Loucy (cell line): ENCODE measurements at regions not wholly inside any gene's neighbourhood (a gene's known extent, or its start where the extent isn't known, plus 50 kb on each side); places are given as distances from the start of the nearest gene placed in this dataset.
A peak's percentile ranks its signal among the peaks of the same experiment; 100 is the strongest.

Experiments
- H2AFZ ChIP-seq: fragments of 200-600 bp; sonication (generic); 2 replicates; pipeline ENCODE4 v1.6.0; 2016; ENCODE audit warnings: antibody characterized with exemption, mild to moderate bottlenecking, low read length, moderate library complexity
- H3F3A ChIP-seq: fragments of 200-600 bp; 2 replicates; pipeline ENCODE4 v1.6.0; 2016; ENCODE audit warnings: antibody characterized with exemption, low read depth, mild to moderate bottlenecking
- H3K27me3 ChIP-seq: fragments of 200-600 bp; sonication (generic); 2 replicates; pipeline ENCODE4 v1.6.1; 2014; ENCODE audit warnings: low read length, mild to moderate bottlenecking; ENCODE audit not compliant: insufficient read depth, poor library complexity, severe bottlenecking
- H3K36me3 ChIP-seq: fragments of 200-600 bp; sonication (generic); 2 replicates; pipeline ENCODE4 v1.6.1; 2016; ENCODE audit warnings: low read length; ENCODE audit not compliant: insufficient read depth
- H3K4me1 ChIP-seq: fragments of 200-600 bp; sonication (generic); 2 replicates; pipeline ENCODE4 v1.5.1; 2014; ENCODE audit warnings: low read length, mild to moderate bottlenecking; ENCODE audit not compliant: insufficient read depth, poor library complexity, severe bottlenecking
- H3K4me2 ChIP-seq: fragments of 200-600 bp; sonication (generic); 2 replicates; pipeline ENCODE4 v1.6.0; 2014; ENCODE audit warnings: antibody characterized with exemption, low read length, low read depth, mild to moderate bottlenecking; ENCODE audit not compliant: poor library complexity, severe bottlenecking
- H3K4me3 ChIP-seq: fragments of 200-600 bp; sonication (generic); 2 replicates; pipeline ENCODE4 v1.5.1; 2014; ENCODE audit warnings: low read length, mild to moderate bottlenecking, mixed read lengths; ENCODE audit not compliant: poor library complexity, severe bottlenecking
- H3K79me2 ChIP-seq: fragments of 200-600 bp; sonication (generic); 2 replicates; pipeline ENCODE4 v1.6.1; 2014; ENCODE audit warnings: low read length; ENCODE audit not compliant: insufficient read depth
- H3K9ac ChIP-seq: fragments of 200-600 bp; sonication (generic); 2 replicates; pipeline ENCODE4 v1.6.0; 2014; ENCODE audit warnings: mild to moderate bottlenecking, low read depth, low read length, moderate library complexity; ENCODE audit not compliant: poor library complexity, severe bottlenecking
- H3K9me2 ChIP-seq: fragments of 200-600 bp; sonication (generic); replicated peaks from 2 replicates; pipeline ENCODE4 v1.6.1; 2016; ENCODE audit warnings: low read depth, low read length, mixed read lengths
- H3K9me3 ChIP-seq: fragments of 200-600 bp; sonication (generic); 2 replicates; pipeline ENCODE4 v1.6.1; 2014; ENCODE audit warnings: mild to moderate bottlenecking, antibody characterized with exemption, low read length, low read depth; ENCODE audit not compliant: insufficient read depth
- H4K20me1 ChIP-seq: fragments of 200-600 bp; sonication (generic); 2 replicates; pipeline ENCODE4 v1.6.0; 2014; ENCODE audit warnings: antibody characterized with exemption, low read length, mild to moderate bottlenecking; ENCODE audit not compliant: insufficient read depth, poor library complexity, severe bottlenecking
- EZH2phosphoT487 ChIP-seq: fragments of 200-600 bp; IDR thresholded peaks from 2 replicates; pipeline ENCODE4 v1.6.1; 2018; ENCODE audit warnings: antibody characterized with exemption, mild to moderate bottlenecking, moderate library complexity, borderline replicate concordance
- TF ChIP-seq, protein P1 (sequence below): fragments of 200-600 bp; sonication (generic); conservative IDR thresholded peaks from 2 replicates; pipeline ENCODE4 v1.5.1; 2014; ENCODE audit warnings: mild to moderate bottlenecking, antibody characterized with exemption, low read length

DNA sequence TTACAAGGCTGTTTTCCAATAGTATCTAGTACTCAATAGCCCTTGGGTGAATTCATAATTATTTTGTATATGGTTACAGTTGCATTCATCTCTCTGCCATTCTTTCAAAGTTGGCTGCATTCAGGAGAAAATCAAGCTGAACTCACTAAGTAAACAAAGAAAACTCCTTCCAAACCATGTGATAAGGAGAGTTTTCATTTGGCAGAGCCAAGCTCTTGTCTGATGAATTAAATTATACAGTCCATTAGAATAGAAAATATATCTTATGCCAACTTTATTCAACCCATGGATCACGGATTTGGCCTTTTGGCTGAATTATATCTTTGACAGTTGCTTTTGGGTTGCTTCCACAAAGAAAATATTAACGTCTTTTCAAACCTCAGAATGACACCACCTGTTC, 272.3 kb upstream of the ROBO1 start:
- Histone ChIP-seq H3K79me2 (no peaks in the 10 kb centered on the region), H3K27me3 (no peaks in the 10 kb centered on the region), H2AFZ (no peak overlapping the region), H3K9ac (no peak overlapping the region), H3K4me2 (no peak overlapping the region), H3K4me1 (no peaks in the 10 kb centered on the region), H3F3A (no peaks in the 10 kb centered on the region), H4K20me1 (no peaks in the 10 kb centered on the region), H3K9me2 (no peaks in the 10 kb centered on the region), H3K4me3 (no peak overlapping the region), H3K9me3 (no peaks in the 10 kb centered on the region), H3K36me3 (no peaks in the 10 kb centered on the region)
- TF ChIP-seq EZH2phosphoT487, result no peak
- TF ChIP-seq, protein P1, sequence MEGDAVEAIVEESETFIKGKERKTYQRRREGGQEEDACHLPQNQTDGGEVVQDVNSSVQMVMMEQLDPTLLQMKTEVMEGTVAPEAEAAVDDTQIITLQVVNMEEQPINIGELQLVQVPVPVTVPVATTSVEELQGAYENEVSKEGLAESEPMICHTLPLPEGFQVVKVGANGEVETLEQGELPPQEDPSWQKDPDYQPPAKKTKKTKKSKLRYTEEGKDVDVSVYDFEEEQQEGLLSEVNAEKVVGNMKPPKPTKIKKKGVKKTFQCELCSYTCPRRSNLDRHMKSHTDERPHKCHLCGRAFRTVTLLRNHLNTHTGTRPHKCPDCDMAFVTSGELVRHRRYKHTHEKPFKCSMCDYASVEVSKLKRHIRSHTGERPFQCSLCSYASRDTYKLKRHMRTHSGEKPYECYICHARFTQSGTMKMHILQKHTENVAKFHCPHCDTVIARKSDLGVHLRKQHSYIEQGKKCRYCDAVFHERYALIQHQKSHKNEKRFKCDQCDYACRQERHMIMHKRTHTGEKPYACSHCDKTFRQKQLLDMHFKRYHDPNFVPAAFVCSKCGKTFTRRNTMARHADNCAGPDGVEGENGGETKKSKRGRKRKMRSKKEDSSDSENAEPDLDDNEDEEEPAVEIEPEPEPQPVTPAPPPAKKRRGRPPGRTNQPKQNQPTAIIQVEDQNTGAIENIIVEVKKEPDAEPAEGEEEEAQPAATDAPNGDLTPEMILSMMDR, result no peak

DNA sequence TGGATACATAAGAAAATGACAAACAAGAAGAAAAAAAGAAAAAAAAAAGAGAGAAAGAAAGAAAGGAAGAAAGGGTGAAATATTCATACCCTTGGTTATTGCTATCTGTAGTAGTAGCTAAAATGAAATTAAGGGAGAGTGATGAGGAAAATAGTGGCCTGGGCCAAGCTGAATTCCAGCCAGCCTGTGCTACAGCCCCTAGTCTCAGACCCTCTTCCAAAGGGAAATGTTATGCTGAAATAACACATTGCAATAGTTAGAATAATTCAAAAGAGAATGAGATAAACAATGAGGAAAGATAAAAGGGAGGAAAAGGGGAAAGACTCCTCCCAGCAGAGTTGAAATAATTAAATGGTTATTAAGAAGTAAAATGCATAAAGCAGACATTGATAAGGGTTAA, 268.4 kb upstream of the ROBO1 start:
- Histone ChIP-seq H4K20me1 (no peaks in the 10 kb centered on the region), H3K4me1 (peaks cover 28% of the 10 kb centered on the region), H3K9me3 (no peaks in the 10 kb centered on the region), H3K4me3 (no peak overlapping the region), H3K9ac (no peak overlapping the region), H3F3A (no peaks in the 10 kb centered on the region), H2AFZ (no peak overlapping the region), H3K79me2 (no peaks in the 10 kb centered on the region), H3K27me3 (no peaks in the 10 kb centered on the region), H3K36me3 (no peaks in the 10 kb centered on the region), H3K9me2 (no peaks in the 10 kb centered on the region), H3K4me2 (no peak overlapping the region)
- TF ChIP-seq, protein P1, result no peak
- no peak for TF ChIP-seq EZH2phosphoT487

DNA sequence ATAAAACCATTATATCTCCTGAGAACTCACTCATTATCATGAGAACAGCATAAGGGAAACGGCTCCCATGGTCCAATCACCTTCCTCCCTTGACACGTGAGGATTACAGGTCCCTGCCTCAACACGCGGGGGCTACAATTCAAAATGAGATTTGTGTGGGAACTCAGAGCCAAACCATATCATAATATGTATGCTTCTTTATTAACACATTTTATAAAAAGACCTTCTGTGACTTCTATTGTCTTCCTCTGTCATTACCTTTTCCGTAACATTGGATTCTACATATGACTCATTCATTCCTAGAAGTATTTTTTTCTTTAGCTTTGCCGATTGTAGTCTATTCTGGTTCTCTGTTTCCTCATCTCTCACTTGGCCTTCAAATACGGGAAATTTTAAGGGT, 267.2 kb upstream of the ROBO1 start:
- Histone ChIP-seq H3K4me1 (peaks cover 39% of the 10 kb centered on the region), H3K4me2 (no peak overlapping the region), H3K9me3 (no peaks in the 10 kb centered on the region), H3K27me3 (no peaks in the 10 kb centered on the region), H4K20me1 (no peaks in the 10 kb centered on the region), H3K4me3 (no peak overlapping the region), H3F3A (no peaks in the 10 kb centered on the region), H2AFZ (peak overlapping the region; percentile 66; the same call in 1 of the 2 replicates), H3K79me2 (no peaks in the 10 kb centered on the region), H3K36me3 (no peaks in the 10 kb centered on the region), H3K9me2 (no peaks in the 10 kb centered on the region), H3K9ac (no peak overlapping the region)
- TF ChIP-seq EZH2phosphoT487, result no peak
- TF ChIP-seq, protein P1, result no peak
